ENCODE measurements at regions not wholly inside any gene's neighbourhood (a gene's known extent, or its start where the extent isn't known, plus 50 kb on each side); places are given as distances from the start of the nearest gene placed in this dataset.

- Histone ChIP-seq H3K4me1 (no peaks in the 10 kb centered on the region), H3K27me3 (no peaks in the 10 kb centered on the region), H3K36me3 (no peaks in the 10 kb centered on the region), H3K27ac (no peak overlapping the region), H3K4me3 (no peak overlapping the region), H3K9me3 (no peaks in the 10 kb centered on the region)
- TF ChIP-seq CTCF (IDR thresholded peaks at IDR 0.05) (peak in 4 of 12 donors; percentile 7 to 29 (median 16)), POLR2A (IDR thresholded peaks at IDR 0.05) (no peak)
- WGBS, 4 donors, result 52 to 57% (median 54%) methylated on average over 1 of the region's 1 CpG
- intact Hi-C loops (cut with DNase I), result no loop called here
- ATAC-seq (no peak), DNase-seq (no peak)
Observed at GRCh38 chr5:160970605-160971191, 118.7 kb upstream of the ATP10B start.

GRCh38 chr5:160969645-160970044, 117.6 kb upstream of the ATP10B start:
- intact Hi-C loops (cut with DNase I), result no loop called here
- TF ChIP-seq POLR2A (IDR thresholded peaks at IDR 0.05), result no peak
- TF ChIP-seq CTCF (IDR thresholded peaks at IDR 0.05), result no peak
- no peaks in the 10 kb centered on the region for H3K36me3 ChIP-seq
- H3K4me1 ChIP-seq, result no peaks in the 10 kb centered on the region
- ATAC-seq (no peak), DNase-seq (no peak)
- H3K27ac ChIP-seq, result no peak overlapping the region
- no peaks in the 10 kb centered on the region for H3K27me3 ChIP-seq
- H3K9me3 ChIP-seq, result no peaks in the 10 kb centered on the region
- H3K4me3 ChIP-seq, result no peak overlapping the region

- WGBS, 4 donors, result 80 to 84% (median 81%) methylated on average over 6 of the region's 6 CpGs
- intact Hi-C loops (cut with DNase I), result no loop called here
- Histone ChIP-seq H3K4me1 (no peaks in the 10 kb centered on the region), H3K27me3 (no peaks in the 10 kb centered on the region), H3K9me3 (no peaks in the 10 kb centered on the region), H3K27ac (no peak overlapping the region), H3K36me3 (no peaks in the 10 kb centered on the region), H3K4me3 (no peak overlapping the region)
- TF ChIP-seq POLR2A (IDR thresholded peaks at IDR 0.05) (no peak), CTCF (IDR thresholded peaks at IDR 0.05) (no peak)
- no peak for DNase-seq
- no peak for ATAC-seq
Observed at GRCh38 chr5:160968480-160968879, 116.5 kb upstream of the ATP10B start.

- intact Hi-C loops (cut with DNase I), result no loop called here
- TF ChIP-seq CTCF (IDR thresholded peaks at IDR 0.05), result no peak
- no peak for TF ChIP-seq POLR2A (IDR thresholded peaks at IDR 0.05)
- WGBS, 4 donors, result 46 to 53% (median 50%) methylated on average over 2 of the region's 2 CpGs
- Histone ChIP-seq H3K9me3 (no peaks in the 10 kb centered on the region), H3K36me3 (no peaks in the 10 kb centered on the region), H3K4me3 (no peak overlapping the region), H3K27ac (no peak overlapping the region), H3K4me1 (no peaks in the 10 kb centered on the region), H3K27me3 (no peaks in the 10 kb centered on the region)
- no peak for DNase-seq
- ATAC-seq, result no peak
Observed at GRCh38 chr5:160966921-160967320, 114.9 kb upstream of the ATP10B start.
